Left ventricle myocardium inferior (tissue), 1 donor: ENCODE measurements at regions not wholly inside any gene's neighbourhood (a gene's known extent, or its start where the extent isn't known, plus 50 kb on each side); places are given as distances from the start of the nearest gene placed in this dataset.
A peak's percentile ranks its signal among the peaks of the same experiment; 100 is the strongest.

Experiments
- DNase-seq: peaks from one replicate; pipeline ENCODE4 v3.0.0-alpha.2; 2020
- H3K27ac ChIP-seq: fragments of 200-600 bp; replicated peaks from 2 replicates; pipeline ENCODE4 v1.8.0; 2021
- H3K27me3 ChIP-seq: fragments of 200-600 bp; 2 replicates; pipeline ENCODE4 v1.8.0; 2021; ENCODE audit warnings: low read depth
- H3K36me3 ChIP-seq: fragments of 200-600 bp; 2 replicates; pipeline ENCODE4 v1.8.0; 2021
- H3K4me1 ChIP-seq: fragments of 200-600 bp; 2 replicates; pipeline ENCODE4 v1.8.0; 2021
- H3K4me3 ChIP-seq: fragments of 200-600 bp; 2 replicates; pipeline ENCODE4 v1.8.0; 2021; ENCODE audit warnings: mild to moderate bottlenecking, moderate library complexity
- H3K9me3 ChIP-seq: fragments of 200-600 bp; replicated peaks from 2 replicates; pipeline ENCODE4 v1.8.0; 2021
- intact Hi-C: fragments of 100-400 bp; cut with micrococcal nuclease; formaldehyde crosslinking; loops from one replicate; pipeline ENCODE4 v1.11.0; 2022
- TF ChIP-seq, protein P1 (sequence below): fragments of 200-600 bp; IDR thresholded peaks from 2 replicates; pipeline ENCODE4 v1.8.0; 2021; ENCODE audit warnings: antibody characterized with exemption, mild to moderate bottlenecking, borderline replicate concordance
- donor health status: DM: no; HTN: yes; CAD: no; lungs with severe emphysema.

GRCh38 chr2:238602223-238602960 is 175.7 kb downstream of the ASB1 start:
- Histone ChIP-seq H3K4me3 (no peak overlapping the region), H3K27me3 (peaks cover 8% of the 10 kb centered on the region), H3K27ac (peak overlapping the region; percentile 66), H3K9me3 (peaks cover 22% of the 10 kb centered on the region), H3K4me1 (peaks cover 25% of the 10 kb centered on the region), H3K36me3 (no peaks in the 10 kb centered on the region)
- no peak for DNase-seq
- intact Hi-C loops, result no loop called here
- TF ChIP-seq, protein P1, sequence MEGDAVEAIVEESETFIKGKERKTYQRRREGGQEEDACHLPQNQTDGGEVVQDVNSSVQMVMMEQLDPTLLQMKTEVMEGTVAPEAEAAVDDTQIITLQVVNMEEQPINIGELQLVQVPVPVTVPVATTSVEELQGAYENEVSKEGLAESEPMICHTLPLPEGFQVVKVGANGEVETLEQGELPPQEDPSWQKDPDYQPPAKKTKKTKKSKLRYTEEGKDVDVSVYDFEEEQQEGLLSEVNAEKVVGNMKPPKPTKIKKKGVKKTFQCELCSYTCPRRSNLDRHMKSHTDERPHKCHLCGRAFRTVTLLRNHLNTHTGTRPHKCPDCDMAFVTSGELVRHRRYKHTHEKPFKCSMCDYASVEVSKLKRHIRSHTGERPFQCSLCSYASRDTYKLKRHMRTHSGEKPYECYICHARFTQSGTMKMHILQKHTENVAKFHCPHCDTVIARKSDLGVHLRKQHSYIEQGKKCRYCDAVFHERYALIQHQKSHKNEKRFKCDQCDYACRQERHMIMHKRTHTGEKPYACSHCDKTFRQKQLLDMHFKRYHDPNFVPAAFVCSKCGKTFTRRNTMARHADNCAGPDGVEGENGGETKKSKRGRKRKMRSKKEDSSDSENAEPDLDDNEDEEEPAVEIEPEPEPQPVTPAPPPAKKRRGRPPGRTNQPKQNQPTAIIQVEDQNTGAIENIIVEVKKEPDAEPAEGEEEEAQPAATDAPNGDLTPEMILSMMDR, result no peak

- DNase-seq, result no peak
- Histone ChIP-seq H3K9me3 (peaks cover 34% of the 10 kb centered on the region), H3K27ac (no peak overlapping the region), H3K4me3 (no peak overlapping the region), H3K27me3 (peaks cover 8% of the 10 kb centered on the region), H3K4me1 (peaks cover 19% of the 10 kb centered on the region), H3K36me3 (no peaks in the 10 kb centered on the region)
- TF ChIP-seq, protein P1, result no peak
- intact Hi-C loops, result no loop called here
These were observed 176.9 kb downstream of the ASB1 start for GRCh38 chr2:238603596-238603995.

DNA sequence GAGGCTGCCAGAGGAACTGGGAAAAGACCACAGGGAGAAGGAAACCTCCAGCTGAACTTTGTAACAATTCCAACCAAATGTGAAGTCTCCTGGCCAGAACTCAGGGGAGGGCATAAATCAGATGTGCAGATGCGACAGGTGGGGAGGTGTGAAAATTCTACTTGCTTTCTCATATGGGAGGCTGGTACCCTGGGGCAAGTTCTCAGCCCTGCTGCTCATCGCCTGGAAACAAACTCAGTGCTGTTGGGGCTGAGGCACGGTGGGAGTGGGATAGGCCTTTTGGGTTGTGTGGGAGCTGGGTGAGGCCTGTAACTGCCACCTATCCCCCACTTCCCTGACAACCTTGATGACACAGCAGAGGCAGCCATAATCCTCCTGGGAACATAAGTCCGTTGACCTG is 179.6 kb downstream of the ASB1 start:
- Histone ChIP-seq H3K36me3 (no peaks in the 10 kb centered on the region), H3K27ac (no peak overlapping the region), H3K27me3 (no peaks in the 10 kb centered on the region), H3K9me3 (peaks cover 59% of the 10 kb centered on the region), H3K4me3 (no peak overlapping the region), H3K4me1 (peaks cover 14% of the 10 kb centered on the region)
- TF ChIP-seq, protein P1, result no peak
- DNase-seq, result no peak
- intact Hi-C loops, result no loop called here

- H3K27me3 ChIP-seq, result peaks cover 4% of the 10 kb centered on the region
- H3K36me3 ChIP-seq, result no peaks in the 10 kb centered on the region
- no peaks in the 10 kb centered on the region for H3K4me1 ChIP-seq
- TF ChIP-seq, protein P1, result no peak
- no peak overlapping the region for H3K4me3 ChIP-seq
- peaks cover 36% of the 10 kb centered on the region for H3K9me3 ChIP-seq
- intact Hi-C loops, result no loop called here
- H3K27ac ChIP-seq, result no peak overlapping the region
- DNase-seq, result no peak
These were observed 186.9 kb downstream of the ASB1 start for GRCh38 chr2:238613610-238614009.

GRCh38 chr2:238614376-238614775 is 187.6 kb downstream of the ASB1 start:
- DNase-seq, result no peak
- Histone ChIP-seq H3K27me3 (peaks cover 4% of the 10 kb centered on the region), H3K4me1 (no peaks in the 10 kb centered on the region), H3K4me3 (no peak overlapping the region), H3K36me3 (no peaks in the 10 kb centered on the region), H3K27ac (no peak overlapping the region), H3K9me3 (peaks cover 28% of the 10 kb centered on the region)
- intact Hi-C loops, result no loop called here
- TF ChIP-seq, protein P1, result no peak
